ENCODE measurements at regions not wholly inside any gene's neighbourhood (a gene's known extent, or its start where the extent isn't known, plus 50 kb on each side); places are given as distances from the start of the nearest gene placed in this dataset.
"Not testable (repeated sequence)": the region's sequence is repeated elsewhere in the genome, so short reads cannot be mapped to it uniquely, and the experiment has no call there.

DNA sequence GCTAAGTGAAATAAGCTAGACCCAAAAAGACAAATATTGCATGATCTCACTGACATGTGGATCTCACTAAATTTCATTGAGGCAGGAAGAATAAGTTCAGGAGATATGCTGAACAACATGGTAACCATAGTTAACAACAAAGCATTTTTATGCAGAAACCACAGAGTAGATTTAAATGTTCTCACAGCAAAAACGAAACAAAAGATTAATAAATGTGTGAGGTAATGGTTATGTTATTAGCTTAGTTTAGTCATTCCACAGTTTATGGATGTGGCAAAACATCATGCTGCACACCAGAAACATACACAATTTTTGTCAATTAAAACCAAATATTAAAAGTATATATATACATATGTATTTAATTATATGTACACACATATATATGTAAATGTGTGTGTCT, 765.8 kb downstream of the SLITRK5 start:
- no peak for DNase-seq

DNA sequence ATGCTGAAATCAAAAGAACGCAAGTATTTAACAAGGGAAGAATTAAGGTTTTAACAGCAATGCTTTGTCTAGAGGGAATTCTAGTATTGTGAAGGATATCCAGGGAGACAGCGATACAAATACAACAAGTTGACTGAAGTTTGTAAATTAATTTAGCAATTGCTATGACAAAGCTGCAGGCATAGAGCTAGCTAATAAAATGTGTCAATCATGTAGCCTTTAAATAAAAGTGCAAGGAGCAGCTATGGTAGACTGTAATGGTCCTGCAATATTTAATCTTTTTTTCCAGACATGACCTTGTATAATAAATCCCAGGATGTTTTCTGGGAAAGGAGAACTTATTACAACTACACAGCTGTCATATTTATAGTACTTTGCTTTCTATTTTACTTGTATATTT, 779.3 kb downstream of the SLITRK5 start:
- DNase-seq = no peak

DNA sequence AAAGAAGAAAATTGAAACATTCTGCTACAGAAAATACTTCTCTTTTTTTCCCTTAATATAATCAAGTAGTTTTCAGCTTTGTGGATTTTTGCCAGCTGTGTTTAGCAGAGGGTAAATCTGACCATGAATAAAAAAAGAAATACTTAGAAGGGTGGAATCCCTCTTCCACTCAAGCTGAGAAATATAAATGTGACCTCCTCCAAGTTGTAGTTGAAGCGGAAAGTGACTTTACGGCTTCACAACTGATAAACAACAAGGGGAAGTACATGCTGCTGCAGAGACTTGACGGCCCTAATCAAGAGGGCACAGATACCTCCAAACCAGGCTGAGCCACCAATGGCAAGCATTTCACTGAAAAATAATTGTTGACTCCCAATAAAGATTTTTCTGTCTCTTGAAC, 785.0 kb downstream of the SLITRK5 start:
- no peak for DNase-seq

DNA sequence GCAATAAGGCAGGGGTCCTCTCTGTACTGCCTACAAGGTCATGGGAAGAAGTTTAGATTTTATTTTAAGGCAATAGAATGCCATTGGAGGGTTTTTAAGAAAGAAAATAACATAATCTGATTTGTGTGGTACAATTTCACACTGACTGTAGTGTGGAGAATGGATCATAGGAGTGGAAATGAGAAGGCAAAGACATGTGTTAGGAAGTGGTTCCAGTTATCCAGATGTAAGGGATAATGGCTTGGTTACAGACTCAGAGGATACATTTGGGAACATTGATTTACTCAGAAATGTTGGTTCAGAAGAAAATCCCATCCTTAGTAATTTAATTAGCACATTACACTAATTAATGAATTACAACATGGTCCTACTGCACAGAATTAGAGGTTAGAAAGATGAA, 788.2 kb downstream of the SLITRK5 start:
- DNase-seq = no peak

DNA sequence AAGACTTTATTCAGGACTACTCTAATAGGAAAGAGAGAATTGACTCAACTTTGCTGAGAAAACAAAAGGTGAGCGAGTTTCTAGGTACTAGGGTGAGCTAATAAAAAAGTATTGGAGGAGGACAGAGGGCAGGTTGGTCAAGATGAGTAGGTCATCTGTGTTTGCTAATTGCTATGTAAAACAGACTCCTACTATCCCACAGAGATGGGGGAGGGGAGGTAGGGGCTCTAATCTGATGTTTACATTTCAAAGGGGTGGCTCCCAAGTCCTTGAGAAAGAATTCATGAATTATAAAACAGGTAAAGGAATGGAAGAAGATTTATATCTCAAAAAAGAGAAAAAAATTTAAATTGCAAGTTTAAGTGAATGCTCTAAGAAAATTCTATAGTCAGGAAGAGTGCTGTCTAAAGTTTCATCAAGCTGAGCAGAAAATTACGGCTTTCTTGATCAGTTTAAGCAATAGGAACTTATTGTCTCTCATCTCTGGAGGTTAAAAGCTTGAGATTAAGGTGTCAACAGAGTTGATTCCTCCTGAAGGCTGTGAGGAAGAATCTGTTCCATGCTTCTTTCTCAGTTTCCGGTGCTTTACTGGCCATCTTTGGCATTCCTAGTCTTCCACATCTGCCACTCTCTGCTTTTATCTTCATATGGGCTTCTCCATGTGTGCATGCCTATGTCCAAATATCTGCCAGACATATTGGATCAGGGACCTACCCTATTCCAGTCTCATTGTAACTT, 790.3 kb downstream of the SLITRK5 start:
- no peak for DNase-seq

DNA sequence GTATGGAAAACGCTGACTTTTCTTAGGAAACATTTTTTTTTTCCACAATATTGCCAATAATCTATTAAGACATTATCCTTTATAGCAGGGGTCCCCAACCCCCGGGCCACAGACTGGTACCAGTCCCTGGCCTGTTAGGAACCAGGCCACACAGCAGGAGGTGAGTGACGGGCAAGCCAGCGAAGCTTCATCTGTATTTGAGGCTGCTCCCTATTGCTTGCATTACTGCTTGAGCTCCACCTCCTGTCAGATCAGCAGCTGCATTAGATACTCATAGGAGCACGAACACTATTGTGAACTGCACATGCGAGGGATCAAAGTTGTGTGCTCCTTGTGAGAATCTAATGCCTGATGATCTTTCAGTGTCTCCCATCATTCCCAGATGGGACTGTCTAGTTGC, 793.7 kb downstream of the SLITRK5 start:
- no peak for DNase-seq

DNA sequence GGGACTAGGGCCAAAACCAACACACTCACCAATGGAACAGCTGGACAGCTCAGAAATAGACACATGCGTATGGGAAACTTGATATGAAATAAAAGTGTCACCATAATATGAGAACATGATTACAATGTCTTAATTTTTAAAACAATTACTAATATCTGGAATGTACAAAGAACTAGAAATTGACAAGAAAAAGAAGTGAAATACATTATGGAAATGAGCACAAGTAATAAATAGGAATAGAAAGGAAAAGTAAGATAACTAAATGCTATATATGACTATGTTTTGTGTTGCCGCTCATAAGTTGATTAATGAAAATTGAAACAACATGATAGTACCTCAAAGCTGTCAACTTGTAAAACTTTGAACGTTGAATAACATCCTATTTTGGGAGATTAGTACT, 801.1 kb downstream of the SLITRK5 start:
- no peak for DNase-seq

DNA sequence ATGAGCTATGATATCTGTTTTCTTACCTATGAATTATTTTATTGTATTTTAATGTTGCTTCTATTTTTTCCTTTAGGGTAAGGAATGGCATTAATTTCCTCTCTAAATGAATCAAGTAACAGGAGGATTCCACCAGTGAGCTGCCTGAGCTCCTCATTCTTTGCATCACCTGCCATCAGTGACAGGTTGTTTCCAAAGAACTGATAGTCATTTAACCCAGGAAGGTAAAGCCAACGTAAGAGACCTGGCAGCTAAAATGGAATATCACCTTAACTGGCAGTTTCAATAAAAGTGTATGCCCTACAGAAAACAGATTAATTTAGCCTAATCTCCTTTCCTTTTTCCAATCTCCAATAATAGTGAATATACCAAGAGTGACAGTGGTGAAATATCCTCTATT, 812.0 kb downstream of the SLITRK5 start:
- DNase-seq = no peak

DNA sequence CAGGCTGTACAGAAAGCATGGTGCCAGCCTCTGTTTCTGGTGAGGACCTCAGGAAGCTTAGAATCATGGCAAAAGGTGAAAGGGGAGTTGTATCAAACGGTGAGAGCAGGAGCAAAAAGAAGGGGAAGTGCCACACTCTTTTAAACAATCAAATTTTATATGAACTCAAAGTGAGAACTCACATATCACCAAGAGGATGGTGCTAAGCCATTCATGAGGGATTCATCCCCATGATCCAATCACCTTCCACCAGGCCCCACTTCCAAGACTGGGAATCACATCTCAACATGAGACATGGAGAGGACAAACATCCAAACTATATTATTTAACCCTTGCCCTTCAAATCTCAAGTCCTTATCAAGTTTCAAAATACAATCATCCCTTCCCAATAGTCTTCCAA, 836.7 kb downstream of the SLITRK5 start:
- no peak for DNase-seq

DNA sequence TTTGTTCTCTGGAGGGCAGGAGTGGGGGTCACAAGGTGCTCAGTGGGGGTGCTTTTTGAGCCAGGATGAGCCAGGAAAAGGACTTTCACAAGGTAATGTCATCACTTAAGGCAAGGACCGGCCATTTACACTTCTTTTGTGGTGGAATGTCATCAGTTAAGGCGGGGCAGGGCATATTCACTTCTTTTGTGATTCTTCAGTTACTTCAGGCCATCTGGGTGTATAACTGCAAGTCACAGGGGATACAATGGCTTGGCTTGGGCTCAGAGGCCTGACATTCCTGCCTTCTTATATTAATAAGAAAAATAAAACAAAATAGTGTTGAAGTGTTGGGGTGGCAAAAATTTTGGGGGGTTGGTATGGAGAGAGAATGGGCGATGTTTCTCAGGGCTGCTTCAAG, 841.8 kb downstream of the SLITRK5 start:
- not testable (repeated sequence) for DNase-seq

DNA sequence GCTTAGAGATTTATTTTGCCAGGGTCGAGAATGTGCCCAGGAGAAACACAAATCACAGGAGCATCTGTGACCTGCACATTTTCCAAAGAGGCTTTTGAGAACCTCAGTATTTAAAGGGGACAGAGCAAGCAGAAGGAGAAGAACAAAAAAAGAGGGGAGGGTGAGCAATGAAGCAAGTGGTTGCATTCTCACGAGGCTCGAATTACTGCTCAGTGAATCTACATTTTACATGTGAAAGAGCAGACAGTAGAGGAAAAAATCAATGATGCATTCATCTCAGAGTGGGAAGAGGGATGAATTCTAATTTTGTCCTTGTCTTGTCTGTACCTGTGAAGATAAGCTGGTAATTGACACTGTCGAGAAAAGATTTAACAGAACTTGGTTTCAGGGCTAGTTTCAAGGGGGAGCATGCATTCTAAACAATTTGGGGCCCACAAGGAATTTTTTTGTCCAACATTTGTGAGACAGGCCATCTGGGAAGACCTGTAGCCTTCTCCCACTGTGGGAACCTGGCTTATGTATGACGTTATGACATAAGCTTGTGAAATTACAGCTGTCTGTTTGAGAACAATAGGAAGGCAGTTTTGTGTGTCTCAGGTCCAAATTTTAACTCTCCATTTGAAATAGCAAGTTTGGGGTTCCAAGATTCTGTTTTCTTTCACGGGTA, 855.1 kb downstream of the SLITRK5 start:
- no peak for DNase-seq

DNA sequence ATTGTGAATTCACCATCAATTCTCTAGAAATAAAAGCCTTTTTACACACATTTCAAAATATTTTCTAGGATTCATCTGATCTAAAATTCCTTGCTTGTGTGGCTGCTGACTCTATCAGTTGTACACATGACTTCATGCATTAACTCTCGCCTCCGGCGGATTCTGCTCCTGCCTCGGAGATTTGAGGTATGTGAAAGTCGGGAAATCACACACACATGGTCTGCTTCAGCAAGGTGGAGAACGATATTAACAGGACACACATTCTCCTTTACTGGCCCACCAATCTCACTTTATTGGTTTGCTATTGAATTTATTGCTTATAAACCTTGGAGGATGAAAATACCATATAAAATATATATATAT, 855.7 kb downstream of the SLITRK5 start:
- no peak for DNase-seq

DNA sequence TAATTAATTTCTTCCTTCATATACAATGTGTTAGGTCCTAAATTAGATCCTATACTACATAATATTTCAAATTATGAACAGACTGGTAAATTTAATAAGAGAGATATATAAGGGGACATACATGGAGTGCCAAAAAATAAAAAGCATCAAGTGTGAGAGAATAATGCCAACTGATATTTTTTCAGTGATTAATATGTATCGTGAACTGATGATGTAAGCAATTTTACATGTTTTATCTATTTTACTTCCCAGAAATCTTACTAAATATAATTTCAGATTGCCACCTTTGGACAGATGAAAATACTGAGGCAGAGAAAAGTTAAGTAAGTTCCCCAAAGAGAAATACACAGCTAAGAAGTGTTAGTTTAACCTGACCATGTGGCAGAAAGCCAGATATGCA, 870.8 kb downstream of the SLITRK5 start:
- no peak for DNase-seq

DNA sequence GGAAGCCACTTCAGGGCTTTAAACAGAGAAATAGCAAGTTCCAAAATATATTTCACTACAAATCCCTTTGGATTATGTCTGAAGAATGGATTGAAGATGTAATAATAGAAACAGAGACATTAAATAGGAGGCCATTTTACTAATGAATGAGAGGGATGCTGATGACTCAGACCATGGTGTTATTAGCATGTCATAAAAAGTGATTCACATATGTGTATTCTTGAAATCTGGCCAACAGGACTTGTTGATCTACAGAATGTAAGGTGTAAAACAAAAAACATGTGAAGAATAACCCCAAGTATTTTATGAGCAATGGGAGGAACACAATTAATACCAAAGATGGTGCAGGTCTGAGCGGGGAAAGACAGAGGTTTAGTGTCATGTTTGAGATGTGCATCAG, 873.7 kb downstream of the SLITRK5 start:
- no peak for DNase-seq

DNA sequence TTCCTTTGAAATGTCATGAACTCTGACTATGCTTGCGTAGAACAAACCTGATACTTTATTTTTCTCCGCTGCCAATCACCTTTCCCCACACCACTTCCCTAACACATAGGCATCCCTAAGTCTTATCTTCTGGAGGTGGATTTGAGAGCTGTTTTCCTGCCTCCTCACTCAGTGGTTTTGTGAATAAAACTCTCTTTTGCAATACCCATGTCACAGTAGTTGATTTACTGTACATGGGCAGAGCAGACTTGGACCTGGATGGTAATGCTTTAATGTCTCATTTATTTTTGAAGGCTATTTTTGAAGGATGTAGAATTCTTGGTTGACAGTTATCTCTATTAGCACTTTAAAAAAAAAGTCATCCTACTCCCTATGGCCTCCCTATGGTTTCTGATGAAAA, 881.8 kb downstream of the SLITRK5 start:
- DNase-seq = no peak

DNA sequence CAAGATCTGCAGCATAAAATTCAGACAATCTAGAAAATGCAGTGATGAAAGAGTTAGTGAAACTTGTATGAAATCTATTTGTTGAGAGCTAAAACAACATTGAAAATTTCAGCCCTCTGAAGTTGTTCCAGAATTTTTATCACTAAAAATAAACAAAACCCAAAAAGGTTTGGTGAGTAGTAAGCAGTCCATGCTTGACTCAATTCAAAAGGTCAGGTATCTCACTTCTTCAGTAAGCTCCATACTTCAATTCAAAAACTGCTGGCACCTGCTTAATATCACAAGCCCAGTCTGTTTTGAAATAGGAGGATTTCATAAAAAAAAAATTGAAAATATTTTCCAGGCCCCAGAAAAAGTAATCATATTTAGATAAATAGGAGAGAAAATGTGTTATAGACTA, 894.4 kb downstream of the SLITRK5 start:
- DNase-seq = no peak

DNA sequence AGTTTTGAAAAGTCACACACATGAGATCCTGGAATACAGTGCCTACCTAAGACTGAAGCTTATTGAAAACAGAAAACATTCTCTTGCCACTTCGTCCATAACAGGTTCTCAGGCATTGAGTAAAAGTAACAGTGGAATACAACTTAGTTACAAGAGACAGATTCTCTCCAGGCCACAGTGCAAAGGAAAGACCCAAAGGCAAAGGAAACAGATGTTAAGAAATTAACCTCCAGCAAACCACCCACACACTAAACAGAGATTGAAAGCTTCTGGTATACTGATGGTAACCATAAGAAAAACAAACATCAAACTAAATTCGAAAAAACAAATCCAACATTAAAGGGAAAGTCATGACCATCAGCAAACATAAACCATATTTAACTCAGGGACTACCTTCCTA, 914.7 kb downstream of the SLITRK5 start:
- no peak for DNase-seq

DNA sequence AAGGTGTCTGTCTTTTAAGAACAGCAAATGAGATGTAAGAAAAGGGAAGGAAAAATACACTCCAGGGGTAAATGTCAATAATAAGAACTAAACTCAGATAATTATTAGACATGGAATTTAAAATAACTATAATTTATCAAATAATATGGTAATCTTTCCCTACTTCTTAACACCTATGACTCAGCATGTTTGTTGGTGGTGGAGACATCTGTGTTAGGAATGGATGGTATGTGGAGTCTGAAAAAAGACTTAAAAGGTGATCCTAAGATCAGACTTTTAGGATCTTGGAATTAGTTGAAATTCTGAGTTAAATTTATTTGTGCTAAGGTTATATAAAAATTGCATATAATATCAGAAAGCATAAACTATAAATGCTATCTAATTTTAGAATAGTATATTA, 915.1 kb downstream of the SLITRK5 start:
- no peak for DNase-seq

DNA sequence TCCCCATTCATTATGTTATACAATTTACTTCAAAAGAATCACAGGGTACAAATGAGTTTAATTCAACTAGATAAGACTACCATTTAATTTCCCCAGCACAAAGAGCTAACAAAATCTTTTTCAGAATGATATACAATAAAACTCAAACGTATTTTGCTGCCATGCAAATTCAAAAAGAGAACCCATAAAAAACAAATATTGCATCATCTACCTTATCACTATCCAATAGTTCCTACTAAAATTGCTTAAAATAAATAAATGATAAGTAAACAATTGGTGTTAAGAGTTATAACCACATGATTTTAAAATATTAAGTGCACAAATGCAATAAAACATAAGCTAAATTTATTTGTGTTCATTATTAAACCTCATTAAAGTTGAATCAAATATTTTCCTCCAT, 919.4 kb downstream of the SLITRK5 start:
- DNase-seq = no peak

DNA sequence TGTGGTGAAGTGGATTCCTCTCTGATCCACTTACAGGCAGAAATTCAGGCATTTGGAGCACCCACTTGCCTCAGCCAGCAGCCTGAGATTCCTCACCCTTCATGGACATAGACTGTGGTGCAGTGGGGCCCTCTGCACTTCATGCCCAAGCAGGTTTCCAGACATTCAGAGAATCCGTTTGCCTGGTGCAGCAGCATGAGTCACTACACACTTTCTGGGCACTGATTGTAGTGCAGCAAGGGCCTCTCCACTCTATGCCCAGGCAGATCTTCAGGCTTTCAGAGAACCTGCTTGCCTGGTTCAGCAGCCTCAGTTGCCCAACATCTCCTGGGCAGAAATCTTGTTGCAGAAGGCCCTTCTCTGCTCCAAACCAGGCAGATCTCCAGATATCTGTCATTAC, 920.9 kb downstream of the SLITRK5 start:
- no peak for DNase-seq

DNA sequence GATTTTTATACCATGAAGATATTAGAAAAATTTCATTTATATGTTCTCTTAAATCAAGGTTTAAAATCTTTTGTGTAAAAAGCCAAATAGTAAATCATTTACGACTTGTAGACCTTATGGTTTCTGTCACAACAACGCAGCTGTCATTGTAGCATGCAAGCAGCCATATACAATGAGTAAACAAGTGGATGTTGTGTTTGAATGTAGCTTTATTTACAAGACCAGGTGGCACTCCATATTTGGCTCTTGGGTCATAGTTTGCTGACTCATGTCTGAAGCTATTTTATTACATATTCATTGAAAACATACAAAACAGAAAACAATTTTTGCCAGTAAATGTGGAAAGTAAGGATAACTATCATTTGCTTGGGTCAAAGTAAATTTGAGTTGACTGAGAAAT, 930.8 kb downstream of the SLITRK5 start:
- DNase-seq = no peak

DNA sequence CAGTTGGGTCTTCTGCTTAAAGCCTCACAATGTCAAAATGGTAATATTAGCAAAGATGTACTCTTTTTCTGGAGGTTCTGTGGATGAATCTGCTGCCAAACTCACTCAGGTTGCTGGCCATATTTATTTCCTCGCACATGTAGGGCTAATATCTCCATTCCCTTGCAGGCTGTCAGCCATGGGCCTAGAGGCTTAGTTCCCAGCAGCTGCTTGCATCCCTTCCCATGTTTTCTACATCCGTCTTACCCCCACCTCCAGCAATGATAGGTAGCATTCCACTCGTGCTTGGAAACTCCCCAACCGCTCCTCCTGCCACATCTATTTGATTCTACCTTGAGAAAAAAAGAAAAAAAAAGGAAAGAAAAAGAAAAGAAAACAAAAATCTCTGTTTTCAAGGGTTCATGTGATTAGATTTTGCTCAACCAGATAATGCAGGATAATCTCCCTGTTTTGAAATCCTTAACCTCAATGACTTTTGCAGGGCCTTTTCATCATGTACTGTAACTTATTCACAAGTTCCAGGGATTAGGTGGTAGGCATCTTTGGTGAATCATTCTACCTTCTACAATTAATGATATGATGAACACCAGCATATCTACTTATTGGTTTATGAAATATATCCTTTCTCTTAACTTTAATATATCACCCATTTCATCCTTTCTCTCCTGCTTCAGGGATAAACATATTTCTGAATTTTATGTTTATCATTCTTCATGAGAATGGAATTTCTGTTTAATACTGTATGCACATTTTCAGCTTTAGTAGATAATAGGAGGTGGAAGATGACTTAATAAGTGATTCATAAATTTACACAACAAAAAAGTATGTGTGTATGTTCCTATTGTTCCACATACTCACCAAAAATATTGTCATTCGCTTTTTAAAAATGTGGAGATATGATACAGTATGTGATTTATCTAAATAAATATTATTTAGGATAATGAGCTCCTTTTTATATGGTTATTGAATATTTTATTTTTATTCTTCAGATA, 931.9 kb downstream of the SLITRK5 start:
- DNase-seq = no peak

DNA sequence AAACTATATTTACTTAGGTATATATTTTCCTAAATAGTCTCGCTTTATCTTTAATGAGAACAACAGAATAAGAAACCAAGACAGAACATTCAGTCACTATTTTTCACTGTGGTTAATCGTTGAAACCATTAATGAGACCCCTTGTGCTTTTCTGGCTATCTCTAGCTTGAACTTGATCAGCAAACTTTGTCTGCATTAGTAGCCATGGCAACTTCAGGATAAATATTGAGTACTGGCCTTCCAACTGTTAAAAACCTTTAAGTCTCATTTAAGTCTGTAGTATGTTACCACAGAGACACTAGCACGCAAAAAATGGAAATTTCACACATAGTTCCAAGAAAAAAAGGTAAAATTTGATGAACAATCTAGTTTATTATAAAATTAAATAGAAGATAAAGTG, 946.0 kb downstream of the SLITRK5 start:
- no peak for DNase-seq

Data from AML-193 (cell line).